CD4-positive, alpha-beta T cell treated with Interleukin-17A for 1 hour (primary cell): ENCODE measurements at regions not wholly inside any gene's neighbourhood (a gene's known extent, or its start where the extent isn't known, plus 50 kb on each side); places are given as distances from the start of the nearest gene placed in this dataset.
A peak's percentile ranks its signal among the peaks of the same experiment; 100 is the strongest.
"Not testable (repeated sequence)": the region's sequence is repeated elsewhere in the genome, so short reads cannot be mapped to it uniquely, and the experiment has no call there.

Source experiments
- DNase-seq: peaks from one replicate; pipeline ENCODE4 v3.0.0-alpha.2; 2020

DNA sequence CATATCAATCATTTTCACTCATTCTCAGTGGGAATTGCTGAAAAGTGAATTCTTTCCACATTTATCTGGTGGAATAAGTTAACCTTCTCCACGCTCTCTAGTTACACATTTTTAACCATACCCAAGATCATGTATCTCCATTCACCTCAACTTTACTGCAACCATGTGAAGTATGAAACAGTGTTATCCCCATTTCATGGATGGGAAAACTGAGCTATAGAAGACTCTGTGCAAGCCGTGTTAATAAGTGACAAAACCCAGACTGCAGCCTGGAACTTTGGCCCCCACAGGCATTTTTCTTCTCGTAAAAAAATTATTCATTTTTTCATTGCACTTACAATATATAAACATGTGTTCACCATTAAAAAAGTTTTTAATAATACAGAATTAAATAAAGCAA lies 82.4 kb upstream of the CCND2 start:
- DNase-seq: no peak

DNA sequence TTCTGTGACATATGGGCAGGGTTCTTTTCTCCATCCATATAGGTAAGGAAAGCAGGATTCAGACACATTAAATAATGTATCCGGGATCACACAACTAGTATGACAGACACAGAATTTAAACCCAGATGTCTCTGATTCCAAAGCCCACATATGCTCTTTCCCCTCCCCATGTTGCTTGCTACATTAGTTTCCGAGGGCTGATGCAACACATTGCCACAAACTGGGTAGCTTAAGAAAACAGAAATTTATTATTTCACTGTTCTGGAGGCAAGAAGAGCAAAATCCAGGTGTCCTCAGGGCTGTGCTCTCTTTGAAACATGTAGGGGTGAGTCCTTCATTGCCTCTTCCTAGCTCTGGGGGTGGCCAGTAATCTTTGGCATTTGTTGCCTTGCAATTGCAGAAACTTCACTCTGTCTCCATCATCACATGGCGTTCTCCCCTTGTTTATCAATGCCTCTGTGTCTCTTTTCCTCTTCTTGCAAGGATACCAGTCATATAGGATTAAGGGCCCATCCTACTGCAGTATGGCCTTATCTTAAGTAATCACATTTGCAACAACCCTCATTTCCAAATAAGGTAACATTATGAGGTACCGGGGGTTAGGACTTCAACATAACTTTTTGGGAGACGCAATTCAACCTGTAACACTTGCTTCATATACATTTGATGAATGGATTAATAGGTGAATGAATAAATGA lies 83.0 kb upstream of the CCND2 start:
- no peak for DNase-seq

DNA sequence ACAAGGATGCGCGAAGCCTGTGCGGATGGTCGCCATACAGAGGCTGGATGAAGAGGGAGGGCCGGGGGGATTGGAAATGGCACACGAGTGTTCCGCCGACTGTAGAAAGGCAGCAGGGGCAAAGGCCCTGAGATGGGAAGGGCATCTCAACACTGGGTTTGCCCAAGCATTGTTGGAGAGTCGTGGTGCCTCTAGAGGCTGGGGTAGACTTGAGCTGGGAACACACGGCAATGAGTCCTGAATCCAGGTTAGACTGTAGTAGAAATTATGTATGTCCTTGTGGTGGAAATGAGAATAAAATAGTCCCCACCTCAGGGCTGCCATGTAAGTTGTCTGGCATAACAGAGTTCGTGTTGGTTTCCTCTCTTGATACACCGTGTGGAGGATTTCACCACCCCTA lies 83.8 kb upstream of the CCND2 start:
- DNase-seq: no peak

DNA sequence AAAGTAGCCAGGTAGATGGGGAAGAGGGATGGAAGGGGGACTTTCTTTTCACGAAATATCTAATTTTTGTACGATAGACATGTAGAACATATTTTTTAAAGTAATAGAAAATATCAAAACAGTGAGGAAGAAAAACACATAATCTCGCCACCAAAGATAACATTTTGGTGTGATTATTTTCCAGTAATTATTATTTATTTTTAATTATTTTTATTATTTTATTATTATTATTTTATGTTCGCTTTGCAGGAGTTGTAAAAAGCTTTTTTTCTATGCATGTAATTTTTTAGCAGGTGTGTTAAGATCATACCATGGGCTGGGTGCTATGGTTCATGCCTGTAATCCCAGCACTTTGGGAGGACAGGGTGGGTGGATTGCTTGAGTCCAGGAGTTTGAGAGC lies 85.6 kb upstream of the CCND2 start:
- DNase-seq: no peak

DNA sequence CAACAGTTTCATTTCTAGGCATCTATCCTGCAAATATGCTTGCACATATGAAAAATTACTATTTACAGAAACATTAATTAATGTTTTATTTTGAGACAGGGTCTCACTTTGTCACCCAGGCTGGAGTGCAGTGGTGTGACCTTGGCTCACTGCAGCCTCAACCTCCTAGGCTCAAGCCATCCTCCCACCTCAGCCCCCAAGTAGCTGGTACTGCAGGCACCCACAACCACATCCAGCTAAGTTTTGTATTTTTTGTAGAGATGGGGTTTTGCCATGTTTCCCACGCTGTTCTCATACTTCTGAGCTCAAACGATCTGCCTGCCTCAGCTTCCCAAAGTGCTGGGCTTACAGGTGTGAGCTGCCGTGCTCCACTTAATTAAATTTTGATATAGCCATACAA lies 86.2 kb upstream of the CCND2 start:
- not testable (repeated sequence) for DNase-seq

DNA sequence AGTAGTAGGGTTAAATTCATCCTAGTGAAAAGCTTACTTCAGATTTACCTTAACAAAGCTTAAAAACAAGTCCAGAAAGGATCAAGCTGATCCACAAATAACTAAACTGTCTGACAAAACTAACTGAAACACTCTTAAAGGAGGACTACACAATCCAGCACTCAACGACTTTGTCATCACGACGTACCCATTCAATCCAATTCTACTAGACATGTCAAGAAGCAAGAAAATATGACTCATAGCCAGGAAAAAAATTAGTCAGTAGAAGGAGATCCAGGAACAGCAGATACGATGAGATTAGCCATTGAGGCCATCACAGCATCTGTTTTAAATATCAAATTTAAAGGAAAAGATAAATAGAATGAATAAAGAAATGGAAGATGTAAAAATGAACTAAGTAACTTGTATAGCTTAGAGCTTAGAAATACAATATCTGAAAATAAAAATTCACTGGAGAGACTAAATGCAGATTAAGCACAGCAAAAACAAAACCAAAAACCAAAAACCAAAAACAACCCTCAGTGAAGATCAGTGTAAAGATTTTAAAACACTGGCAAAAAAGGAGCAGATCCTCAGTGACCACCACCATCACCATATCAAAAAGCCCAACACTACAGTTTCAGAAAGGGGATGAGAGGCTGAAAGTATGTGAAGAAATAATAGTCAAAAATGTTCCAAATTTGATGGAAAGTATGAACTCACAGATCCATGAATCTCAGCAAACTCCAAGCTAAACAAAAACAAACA lies 95.0 kb upstream of the CCND2 start:
- DNase-seq: no peak

DNA sequence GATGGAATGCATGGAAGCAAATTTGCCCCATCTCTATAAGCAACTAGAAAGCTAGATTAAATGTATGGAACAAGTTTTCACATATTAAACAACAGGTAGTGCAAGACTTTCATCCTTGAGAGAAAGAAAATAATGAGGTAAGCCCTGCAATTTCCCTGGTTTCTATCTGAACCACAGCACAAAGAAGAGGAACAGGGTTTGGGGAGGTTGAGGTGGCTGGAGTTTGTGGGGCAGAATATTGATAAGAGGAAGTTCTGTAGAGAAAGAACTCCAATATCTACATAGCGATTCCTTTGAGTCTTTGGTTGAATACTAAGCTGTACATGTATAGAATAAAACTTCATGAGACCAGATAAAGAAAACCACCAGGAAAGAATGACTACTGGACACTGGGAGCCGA lies 96.3 kb upstream of the CCND2 start:
- DNase-seq: no peak

DNA sequence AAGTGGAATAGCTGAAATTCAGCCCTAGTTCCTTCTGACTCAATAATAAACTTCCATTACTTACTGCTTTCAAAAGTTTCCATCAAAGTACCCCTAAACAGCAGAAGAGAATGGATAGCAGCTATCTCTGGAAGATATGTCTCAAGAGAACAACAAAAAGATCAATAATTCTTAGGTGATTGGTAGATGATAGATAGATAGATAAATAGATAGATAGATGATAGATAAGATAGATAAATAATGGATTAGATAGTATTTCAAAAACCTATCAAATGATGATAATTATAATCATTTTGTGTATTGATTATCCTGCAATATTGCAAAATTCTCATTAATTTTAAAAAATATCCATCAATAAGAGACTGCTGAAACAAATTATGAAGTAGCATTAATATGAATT lies 97.4 kb upstream of the CCND2 start:
- DNase-seq: no peak

DNA sequence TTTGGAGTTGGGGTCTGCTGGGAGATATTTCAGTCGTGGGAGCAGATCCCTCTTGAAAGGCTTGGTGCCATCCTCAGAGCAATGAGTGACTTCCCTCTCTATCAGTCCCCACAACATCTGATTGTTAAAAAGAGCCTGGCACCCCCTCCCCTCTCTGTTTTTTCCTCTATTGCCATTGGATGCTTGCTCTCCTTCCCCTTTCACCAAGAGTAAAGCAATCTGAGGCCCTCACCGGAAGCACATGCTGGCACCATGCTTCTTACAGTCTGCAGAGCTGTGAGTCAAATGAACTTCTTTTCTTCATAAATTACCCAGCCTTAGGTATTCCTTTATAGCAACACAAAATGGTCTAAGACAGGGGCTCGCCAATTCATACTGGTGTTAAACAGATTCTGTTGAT lies 99.1 kb upstream of the CCND2 start:
- no peak for DNase-seq

DNA sequence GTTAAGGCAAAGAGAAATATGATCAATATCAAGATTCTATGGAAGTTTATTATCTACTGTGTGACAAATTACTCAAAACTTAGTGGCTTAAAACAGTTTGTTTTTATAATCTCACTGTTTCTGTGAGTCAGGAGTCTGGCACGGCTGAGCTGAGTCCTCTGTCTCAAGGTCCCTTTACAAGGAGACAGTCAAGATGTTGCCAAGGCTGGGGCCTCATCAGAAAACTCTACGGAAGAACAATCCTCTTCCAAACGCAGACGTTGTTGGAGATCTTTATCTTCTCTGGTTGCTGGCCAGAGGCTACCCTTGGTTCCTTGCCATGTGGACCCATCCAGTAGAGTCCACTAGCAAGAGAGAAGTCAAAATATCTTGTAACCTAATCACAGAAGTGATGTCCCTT lies 100.6 kb upstream of the CCND2 start:
- DNase-seq: no peak

DNA sequence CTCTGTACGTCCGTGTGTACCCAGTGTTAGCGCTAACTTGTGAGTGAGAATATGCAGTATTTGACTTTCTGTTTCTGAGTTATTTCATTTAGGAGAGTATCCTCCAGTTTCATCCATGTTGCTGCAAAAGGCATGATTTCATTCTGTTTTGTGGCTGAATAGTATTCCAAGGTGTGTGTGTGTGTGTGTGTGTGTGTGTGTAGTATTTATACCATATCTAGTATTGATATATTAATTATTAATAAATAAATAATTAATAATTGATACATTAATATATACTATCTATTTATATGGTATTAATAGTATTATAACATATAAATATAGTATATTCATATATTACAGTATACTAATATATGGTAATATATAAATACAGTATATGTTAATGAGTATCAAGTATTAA lies 101.8 kb upstream of the CCND2 start:
- no peak for DNase-seq

DNA sequence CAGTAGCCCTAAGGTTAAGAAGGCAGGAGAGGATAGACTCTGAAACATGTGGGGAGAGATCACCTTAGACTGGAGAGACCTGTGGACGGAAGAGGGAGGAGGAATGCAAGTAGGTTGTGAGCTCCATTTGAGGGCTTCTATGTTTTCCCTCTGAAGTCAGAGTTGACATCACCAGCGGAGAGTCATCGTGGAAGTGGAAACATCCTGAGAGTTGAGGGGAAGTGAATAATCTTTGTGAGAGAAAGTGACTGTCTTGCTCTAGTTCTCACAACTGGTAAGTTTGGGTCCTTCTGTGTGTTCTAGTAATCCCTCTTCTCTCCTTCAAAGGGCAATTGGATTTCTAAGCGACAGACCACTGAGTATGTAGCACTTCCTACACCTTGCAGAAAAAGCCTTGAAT lies 103.6 kb upstream of the CCND2 start:
- DNase-seq: no peak

DNA sequence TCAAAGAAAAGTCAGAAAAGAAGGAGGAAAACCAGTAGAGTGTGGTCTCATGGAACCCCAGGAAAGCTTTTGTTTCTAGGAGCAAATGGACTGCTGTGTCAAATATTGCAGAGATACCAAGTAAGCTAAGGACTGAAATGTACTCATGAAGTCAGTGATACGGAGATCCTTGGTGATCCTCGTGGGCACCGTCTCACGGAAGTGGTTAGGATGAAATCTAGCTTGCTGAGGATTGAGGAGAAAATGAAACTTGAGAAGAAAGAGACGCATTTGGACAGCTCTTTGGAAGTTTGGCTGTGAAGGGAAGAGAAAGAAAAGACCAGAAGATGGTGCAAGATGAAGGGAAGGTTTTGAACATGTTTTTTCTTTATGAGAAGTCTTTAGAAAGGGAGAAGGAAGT lies 104.0 kb upstream of the CCND2 start:
- no peak for DNase-seq

DNA sequence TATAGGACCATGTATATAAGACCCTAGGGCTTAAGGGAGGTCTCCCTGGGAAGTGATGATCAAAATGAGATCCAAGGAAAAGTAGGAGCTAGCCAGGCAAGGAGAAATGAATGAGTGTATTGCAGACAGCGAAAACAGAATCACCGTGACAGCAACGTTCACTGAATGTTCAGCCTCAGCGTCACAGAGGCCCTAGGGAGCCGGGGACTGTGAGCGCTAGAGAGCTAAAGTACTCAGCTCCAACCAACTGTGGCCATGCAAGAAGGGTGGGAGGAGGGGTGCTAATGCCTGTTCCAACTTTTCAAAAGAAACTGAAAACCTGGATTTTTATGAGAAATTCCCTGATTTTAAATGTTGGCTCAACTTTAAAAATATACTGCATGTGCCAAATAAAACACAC lies 105.5 kb upstream of the CCND2 start:
- no peak for DNase-seq

DNA sequence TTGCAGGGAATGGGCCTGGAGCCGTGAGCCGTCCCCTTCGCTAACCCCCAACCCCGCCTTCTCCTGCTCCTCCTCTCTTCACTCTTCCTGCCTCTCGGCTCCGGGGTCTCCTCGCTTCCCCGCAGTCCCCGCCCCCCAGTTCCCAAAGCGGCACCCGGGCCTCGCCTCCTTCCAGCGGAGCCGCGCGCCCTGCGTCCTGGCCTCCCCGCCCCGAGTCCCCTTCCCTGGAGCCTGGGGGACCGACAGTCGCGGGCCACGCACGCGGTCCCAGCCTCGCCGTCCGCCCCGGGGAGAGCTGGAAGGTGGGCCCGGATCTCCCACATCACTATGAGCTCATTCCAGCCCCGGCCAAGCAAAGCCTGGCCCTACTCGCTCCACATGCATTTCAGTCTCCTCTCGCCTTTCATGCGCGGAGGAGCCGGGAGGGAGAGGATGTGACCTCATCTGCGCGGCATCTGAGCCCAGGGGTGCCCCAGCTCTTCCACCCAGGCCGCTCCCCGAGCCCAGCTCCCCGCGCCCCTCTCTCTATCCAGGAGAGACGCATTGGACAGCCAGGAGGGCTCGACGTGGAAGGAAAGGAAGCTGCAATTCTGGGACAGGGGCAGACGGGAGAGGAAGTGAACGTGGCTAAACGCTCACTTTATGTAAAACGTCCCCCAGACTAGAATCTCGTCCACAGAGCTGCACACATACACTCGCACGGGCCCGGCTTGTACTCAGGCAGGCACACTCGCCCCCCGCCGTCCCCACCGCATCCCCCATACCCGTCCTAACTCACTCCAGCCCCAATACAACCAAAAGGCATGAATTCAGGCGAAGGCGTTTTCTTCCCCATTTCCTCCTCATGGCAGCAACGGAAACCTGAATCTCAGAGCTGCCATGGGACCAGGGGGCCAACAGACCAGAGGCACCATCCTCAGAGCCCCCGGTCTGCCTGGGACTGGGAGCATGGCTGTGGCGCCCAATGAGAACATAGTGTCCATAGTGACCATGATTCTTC lies 108.7 kb upstream of the CCND2 start:
- peak; percentile 64 for DNase-seq

DNA sequence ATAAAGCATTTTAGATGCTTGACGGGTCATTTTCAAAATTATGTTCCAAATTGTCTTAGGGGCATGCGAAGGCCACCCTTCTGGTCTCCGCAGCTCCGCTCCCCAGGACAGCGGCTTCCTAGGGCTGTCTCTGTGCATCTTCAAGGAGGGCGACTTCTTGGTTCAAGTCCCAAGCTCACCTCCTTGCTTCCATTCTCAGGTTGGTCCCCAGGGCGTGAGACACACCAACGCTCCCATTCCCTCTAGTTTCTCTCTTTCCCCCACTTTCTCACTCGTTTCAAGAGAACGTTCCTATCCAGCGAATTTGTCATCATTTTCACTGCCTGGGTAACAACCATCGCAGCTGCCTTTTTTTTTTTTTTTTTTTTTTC lies 109.4 kb upstream of the CCND2 start:
- no peak for DNase-seq

DNA sequence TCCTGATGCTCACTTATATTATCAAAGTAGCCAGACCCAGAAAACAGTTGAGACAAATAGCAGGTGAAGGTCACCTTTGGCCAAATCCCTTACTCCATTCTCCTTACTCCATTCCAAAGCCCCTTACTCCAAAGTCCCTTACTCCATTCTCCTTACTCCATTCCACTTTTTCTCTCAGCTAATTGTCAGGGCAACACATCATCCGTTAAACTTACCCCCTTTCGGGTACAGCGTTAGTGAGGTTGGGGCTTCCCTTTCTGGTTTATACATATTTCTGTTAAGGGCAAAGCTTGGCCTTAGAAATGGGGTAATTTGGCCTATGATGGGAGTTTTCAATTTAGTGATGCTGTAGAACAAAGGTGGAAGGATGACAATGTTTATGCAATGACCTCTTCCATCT lies 111.8 kb upstream of the CCND2 start:
- no peak for DNase-seq

DNA sequence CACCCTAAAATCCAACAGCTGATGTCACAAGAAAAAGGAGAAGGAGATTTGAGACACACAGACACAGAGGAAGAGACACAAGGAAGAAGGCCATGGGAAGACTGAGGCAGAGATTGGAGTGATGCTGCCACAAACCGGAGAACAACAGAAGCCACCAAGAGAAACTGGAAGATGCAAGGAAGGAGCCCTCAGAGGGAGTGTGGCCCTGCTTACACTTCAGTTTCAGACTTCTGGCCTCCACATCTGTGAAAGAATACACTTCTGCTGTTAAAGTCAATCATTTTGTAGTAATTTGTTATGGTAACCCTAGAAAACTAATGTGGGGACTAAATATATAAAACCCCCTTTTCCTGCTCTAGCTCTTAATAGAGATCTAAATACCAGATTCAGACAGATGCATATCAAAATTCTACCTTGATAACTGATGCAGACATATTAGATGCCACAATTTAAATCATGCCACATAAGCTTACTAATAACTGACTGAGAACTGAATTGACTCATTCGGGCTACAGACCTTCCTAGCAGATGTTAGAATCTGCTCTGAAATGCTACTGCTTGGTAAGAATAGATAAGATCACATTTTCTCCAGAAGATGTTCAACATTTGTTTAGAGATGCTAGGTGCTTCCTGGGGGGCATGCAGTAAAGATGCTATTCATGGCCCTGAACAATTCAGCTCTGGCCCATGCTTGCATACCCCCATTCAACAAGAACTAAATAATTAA lies 113.1 kb upstream of the CCND2 start:
- no peak for DNase-seq

DNA sequence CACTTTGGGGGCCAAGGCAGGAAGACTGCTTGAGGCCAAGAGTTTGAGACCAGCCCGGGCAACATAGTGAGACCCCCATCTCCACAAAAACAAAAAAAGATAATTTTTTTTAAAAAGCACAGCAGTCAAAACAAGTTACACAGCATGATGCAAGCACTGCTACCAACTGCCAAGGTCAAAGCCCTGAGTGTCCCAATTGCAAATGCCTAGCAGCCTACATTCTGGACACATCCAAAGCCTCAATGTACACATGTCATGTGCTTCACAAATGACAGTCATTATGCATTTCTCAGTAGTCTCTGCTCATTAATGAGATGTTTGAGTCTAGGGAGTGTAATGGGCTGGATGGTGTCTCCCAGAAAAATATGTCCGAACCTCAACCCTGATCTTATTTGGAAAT lies 113.7 kb upstream of the CCND2 start:
- DNase-seq: no peak

DNA sequence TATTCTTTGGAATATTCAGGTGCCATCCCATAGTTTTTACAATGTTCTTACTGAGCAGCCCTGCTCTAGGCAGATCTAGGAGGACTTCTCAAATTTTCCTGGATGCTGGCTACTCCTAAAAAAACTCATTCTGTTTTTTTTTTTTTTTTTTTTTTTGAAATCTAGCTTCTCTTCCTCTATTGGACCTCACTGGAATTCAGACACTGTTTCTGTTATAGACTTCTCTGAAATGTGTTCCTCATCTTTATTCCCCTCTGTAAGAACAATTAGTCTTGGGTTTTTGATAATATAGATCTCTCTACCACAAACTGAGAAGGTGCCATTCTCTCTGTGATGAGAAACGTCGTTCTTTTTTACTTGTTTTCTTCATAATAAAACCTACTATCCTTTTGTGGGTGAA lies 115.3 kb upstream of the CCND2 start:
- DNase-seq: no peak

DNA sequence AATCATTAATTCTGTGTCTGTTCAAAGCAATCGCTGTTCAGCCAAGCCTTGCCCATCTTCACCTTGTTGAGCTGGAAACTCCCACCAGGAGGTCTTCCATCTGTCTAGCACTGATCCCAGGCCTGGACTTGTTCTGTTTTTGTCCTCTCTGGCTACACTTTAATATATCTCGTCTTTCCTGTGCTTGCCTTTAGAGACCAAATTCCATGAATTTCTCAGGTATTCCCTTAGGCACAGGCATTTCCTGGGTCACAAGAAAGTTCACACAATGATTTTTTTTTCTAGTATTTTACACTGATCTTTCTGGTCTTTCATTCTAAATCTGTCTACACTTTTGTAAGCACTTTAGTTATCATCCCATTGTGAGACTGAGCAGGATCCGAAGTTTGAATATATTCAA lies 116.4 kb upstream of the CCND2 start:
- no peak for DNase-seq

DNA sequence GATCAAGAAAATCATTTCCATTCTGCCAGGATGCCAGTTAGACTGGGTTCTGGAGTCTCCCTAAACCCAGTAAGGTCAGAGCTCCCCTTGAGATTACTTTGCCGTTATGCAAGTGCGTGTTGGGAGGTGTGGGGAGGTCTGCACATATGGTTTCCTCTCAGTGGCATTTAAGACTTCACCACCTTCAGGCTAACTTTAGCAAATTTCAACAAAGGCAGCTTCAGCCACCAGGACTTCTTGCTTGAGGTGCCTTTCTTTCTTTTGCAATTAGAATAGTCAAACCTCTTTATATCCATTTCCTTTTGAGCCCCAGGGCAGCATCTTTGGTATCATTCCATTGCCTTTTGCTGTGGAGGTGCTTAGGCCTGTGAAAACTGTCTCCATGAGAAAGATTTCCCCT lies 117.2 kb upstream of the CCND2 start:
- no peak for DNase-seq

DNA sequence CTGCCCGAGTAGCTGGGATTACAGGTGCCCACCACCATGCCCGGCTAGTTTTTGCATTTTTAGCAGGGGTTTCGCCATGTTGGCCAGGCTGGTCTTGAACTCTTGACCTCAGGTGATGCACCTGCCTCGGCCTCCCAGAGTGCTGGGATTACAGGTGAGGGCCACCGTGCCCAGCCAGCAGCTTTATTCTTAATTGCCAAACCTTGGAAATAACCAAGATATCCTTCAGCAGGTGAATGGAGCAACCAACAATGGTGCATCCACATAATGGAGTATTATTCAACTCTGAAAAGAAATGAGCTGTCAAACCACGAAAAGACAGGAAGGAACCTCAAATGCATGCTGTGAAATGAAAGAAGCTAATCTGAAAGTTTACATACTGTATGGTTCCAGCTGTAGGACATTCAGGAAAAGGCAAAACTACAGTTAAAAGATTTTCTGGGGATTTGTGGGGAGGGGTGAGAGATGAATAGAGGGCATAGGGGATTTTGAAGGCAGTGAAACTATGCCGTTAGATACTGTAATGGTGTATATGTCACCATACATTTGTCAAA lies 118.8 kb upstream of the CCND2 start:
- DNase-seq: no peak
